GM21723 (cell line): ENCODE measurements at regions not wholly inside any gene's neighbourhood (a gene's known extent, or its start where the extent isn't known, plus 50 kb on each side); places are given as distances from the start of the nearest gene placed in this dataset.
"Not testable (repeated sequence)": the region's sequence is repeated elsewhere in the genome, so short reads cannot be mapped to it uniquely, and the experiment has no call there.

Experiments used
- ATAC-seq: cut with Tn5 transposase; IDR thresholded peaks from one replicate; pipeline ENCODE4 v1.9.1; 2021; ENCODE audit warnings: mild to moderate bottlenecking, moderate library complexity; ENCODE audit not compliant: unreplicated experiment

DNA sequence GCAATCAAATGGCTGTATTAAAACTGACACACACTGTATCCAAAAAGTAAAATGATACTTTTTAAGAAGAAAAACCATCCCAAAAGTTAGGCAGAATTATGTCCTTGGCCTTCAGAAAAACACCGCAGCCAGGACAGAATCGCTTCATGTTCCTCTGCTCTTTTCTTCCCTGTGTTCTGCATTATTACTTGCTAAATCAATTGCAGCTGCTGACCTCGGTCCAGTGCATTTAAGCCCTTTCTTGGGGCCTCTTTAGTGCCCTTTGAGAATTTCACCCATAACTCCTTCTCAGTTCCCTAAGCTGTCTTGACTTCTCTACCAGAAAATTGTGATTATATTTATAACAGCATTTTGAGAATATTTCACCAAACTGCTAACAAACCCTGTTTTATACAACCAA is 696.9 kb downstream of the PCDH7 start:
- ATAC-seq, result no peak

GRCh38 chr4:31422006-31422405 is 701.8 kb downstream of the PCDH7 start:
- ATAC-seq, result no peak

- no peak for ATAC-seq
These were observed 707.5 kb downstream of the PCDH7 start for GRCh38 chr4:31427691-31428090.

GRCh38 chr4:31442236-31442635 is 722.1 kb downstream of the PCDH7 start:
- no peak for ATAC-seq

DNA sequence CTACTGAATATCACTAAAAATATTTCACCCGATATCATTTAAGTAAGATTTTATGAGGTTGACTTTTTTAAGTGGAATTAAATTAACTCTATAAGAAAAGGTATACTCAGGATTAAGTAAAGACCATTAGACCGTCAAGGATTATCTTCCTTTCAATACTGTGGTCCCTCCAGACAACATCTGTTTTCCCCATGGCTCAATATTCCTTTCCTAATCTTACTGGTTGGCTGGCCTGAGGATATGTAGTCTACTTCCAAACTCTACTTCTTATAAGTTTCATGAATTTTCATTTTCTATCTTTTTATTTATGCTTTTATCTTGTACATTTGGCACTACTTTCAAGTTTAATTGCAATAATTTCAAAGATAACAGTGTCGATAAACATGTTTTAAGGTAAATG is 725.4 kb downstream of the PCDH7 start:
- ATAC-seq, result no peak

DNA sequence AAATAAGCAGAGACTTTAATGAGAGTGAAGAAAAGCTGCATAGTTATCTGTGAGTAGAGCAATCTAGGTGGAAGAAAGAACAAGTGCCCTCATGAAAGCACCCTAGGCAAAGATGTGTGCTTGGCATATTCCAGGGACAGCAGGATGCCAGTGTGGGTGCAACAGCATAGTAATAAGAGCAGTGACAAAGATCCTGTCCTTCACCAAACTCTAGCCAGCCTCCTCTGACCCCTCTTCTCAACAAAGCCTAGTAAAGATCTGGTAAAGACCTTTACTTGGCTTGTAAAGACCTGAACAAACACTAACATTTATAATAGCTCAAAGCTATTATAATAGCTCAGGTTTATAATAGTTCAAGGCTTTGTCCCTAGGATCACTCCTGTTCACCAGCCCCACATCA is 735.4 kb downstream of the PCDH7 start:
- ATAC-seq, result no peak

DNA sequence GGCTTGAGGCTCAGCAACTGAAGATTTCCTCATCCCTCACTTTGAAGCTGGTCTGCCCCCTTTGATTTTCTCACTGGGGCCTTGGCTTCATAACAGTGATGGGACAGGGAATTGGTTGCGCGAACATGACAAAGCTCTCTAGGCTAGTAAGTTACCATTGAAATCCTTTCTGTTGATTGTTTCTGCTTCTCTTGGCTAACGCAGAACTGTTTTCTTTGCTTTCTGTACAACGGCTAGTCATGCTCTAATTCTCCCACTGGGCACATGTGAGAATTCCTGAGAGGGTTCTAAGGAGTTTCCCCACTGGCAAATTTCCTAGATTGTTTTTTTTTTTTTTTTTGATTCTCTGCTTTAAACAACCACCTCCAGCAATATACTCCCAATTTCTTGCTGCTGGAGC is 738.6 kb downstream of the PCDH7 start:
- no peak for ATAC-seq

DNA sequence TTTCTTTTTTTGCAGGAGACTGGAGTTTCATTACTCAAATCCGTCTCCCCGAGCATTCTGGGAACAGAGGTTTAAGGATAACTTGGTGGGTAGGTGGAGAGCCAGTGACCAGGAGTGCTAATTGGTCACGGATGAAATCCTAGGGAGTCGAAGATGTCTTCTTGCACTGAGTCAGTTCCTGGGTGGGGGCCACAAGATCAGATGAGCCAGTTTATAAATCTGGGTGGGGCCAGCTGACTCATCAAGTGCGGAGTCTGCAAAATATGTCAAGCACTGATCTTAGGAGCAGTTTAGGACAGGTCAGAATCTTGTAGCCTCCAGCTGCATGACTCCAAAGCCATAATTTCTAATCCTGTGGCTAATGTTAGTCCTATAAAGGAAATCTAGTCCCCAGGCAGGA is 741.3 kb downstream of the PCDH7 start:
- no peak for ATAC-seq

DNA sequence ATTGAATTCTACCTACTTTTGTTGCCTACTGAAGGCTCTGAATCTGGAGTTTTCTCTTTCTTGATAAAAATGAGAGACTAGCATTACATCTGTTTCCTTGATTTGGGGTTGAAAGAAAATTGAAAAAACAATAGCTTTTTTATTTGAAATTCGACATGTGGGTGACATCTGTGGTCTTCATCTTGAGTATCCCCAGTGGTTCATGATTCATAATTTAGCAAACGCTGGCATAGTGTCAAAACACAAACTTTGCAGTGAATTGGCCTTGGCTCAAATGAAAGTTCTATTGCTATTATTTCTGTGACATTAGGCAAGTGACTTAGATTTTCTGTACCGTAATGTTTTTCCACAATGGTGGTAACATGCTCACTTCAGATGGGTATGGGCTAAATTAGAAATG is 747.6 kb downstream of the PCDH7 start:
- ATAC-seq, result no peak

DNA sequence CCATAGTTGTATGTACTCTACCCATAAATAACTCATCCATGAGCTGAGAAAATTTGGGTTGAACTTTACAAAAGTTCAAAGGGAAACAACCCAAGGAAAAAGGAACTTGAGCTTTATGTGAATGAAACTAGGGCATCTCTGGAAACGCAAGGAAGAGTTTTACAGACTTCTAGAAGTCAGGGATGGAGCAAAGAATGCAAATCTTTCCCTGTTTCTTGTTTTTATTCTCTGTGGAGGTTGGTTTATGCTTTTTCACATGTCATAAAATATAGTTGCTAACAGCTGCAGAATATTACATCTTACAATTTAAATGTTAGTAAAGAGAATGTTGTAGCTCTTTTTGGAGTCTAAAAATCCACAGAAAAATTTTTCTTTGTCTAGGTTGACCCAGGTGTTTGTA is 754.1 kb downstream of the PCDH7 start:
- ATAC-seq, result no peak

DNA sequence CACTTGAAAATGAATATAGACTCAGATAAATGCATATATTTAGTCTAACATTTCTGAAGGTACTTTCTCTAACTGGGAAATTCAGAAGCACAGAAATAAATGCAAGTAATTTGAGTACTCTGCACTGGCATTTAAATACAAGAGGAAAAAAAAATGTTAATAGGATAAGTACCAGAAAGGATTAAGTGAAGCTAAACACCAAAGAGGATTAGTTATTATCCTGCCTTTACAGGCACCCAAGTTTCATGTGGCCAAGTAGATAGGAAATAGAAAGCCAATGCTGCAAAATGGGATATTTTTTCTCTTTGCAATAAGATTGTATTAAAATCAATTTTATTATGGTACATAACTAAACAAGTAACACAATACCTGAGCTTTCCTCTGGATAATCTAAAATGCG is 762.5 kb downstream of the PCDH7 start:
- no peak for ATAC-seq

DNA sequence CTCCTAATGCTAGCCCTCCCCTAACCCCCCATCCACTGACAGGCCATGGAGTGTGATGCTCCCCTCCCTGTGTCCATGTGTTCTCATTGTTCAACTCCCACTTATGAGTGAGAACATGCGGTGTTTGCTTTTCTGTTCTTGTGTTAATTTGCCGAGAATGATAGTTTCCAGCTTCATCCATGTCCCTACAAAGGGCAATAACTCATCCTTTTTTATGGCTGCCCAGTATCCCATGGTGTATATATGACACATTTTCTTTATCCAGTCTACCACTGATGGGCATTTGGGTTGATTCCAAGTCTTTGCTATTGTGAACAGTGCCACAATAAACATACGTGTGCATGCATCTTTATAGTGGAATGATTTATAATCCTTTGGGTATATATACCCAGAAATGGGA is 779.0 kb downstream of the PCDH7 start:
- ATAC-seq, result not testable (repeated sequence)

DNA sequence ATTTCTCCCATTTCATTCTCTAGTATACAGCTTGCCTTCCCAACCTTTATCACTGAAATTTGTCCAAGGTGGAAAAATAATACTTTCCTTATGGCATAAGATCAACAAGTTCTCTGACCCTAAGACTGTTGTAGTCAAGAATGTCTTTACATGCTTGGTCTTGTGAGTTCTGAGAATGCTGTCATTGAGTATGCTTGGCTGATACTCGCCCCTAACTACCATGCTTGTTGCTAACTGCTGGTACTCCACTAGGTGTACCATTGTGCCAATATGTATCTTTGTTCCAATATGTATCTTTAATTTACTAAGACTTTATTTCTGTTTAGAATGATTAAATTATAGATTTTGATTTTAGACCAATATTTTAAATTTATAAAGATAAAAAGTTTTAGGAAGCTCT is 796.4 kb downstream of the PCDH7 start:
- ATAC-seq, result no peak

DNA sequence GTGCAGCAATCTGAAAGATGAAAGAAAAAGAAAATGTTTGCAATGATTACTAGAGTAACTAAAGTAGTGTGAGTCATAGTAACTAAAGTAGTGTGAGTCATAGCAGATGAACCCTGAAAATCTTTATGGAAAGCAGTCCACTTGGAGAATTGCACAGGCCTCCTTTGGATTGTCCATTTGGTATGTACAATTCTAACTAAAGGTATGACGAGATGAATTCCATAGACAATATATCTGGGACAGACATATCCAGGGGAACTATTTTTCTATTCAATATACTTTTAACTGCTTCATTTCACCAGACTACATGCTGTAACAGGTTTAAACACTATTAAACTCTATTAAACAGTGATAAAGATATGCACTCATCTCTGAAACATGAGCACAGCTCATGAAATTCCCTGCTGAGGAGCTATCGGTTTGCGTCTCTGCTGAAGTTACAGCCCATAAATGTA is 798.7 kb downstream of the PCDH7 start:
- no peak for ATAC-seq

- no peak for ATAC-seq
These were observed 810.4 kb downstream of the PCDH7 start for GRCh38 chr4:31530555-31530954.

GRCh38 chr4:31538877-31539276 is 818.7 kb downstream of the PCDH7 start:
- no peak for ATAC-seq

- ATAC-seq, result no peak
These were observed 819.3 kb downstream of the PCDH7 start for GRCh38 chr4:31539284-31540069.

GRCh38 chr4:31545330-31545729 is 825.2 kb downstream of the PCDH7 start:
- ATAC-seq, result no peak

DNA sequence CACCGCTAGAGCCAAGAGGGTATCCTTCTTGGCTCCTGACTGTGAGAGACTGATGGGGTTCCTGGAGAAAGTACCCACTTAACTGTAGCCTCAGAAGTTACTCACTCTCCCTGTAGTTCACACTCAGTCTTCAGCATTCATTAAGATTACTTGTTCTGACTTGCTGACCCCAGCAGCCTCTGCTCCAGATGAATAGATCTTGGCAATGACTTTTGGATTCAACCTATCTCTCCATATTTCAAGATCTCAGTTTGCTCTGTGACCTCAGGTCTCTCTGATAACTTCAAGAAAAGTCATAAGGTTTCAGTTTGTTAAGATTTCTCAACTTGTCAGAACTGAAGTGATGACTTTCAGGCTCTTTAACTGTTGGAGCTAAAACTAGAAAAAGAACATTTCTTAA is 825.6 kb downstream of the PCDH7 start:
- ATAC-seq, result no peak

- ATAC-seq, result no peak
These were observed 827.9 kb downstream of the PCDH7 start for GRCh38 chr4:31548021-31548420.

- ATAC-seq, result no peak
These were observed 828.7 kb downstream of the PCDH7 start for GRCh38 chr4:31548823-31549222.

- no peak for ATAC-seq
These were observed 829.1 kb downstream of the PCDH7 start for GRCh38 chr4:31549256-31549655.

GRCh38 chr4:31557437-31557836 is 837.3 kb downstream of the PCDH7 start:
- ATAC-seq, result no peak
